ENCODE measurements at regions not wholly inside any gene's neighbourhood (a gene's known extent, or its start where the extent isn't known, plus 50 kb on each side); places are given as distances from the start of the nearest gene placed in this dataset.

DNA sequence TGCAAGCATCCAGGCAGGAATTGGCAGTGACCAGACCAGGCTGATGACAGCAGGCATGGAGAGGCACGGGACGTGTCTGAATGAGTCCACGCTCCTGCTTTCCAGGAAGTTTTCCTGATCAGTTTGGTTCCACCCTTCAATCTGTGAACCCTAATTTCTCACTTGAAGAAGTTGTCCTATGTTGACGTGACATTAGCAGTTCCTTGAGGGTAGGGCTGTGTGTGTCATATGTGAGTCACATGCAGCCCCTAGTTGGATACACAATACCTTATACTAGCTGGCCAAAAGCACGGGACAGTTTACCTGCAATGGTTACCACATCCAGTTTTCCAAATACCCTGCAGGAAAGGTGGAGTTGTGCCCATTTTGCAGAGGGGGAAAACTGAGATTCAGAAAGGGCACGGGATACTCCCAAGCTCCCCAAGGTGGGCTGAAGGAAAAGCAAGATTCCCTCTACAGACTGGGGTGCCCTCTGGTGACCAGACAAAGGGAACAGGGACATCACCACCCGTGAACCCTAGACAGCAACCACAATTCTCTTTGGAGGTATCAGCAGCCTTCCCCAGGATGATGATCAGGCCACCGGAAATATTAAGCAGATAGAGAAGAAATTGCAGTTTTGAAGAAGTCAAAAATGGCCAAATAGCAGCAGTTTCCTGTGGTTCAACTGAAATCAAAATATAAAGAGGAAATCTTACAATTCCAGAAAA lies 194.5 kb downstream of the PHETA1 start:
- peaks cover under 1% of the 10 kb centered on the region for H3K4me1 ChIP-seq (ENCODE audit: insufficient read depth, insufficient read length)
- TF ChIP-seq ZNF274 (IDR thresholded peaks at IDR 0.05; ENCODE audit: low read depth, low read length) = no peak
- no peak for TF ChIP-seq SUZ12 (IDR thresholded peaks at IDR 0.05; ENCODE audit: extremely low read depth, insufficient read depth, insufficient read length)
- TF ChIP-seq YY1 (IDR thresholded peaks at IDR 0.05; ENCODE audit: insufficient read depth, insufficient read length) = no peak
- H3K9me3 ChIP-seq (ENCODE audit: insufficient read depth, low read length) = no peaks in the 10 kb centered on the region
- H3K27me3 ChIP-seq (ENCODE audit: insufficient read depth, insufficient read length) = no peaks in the 10 kb centered on the region
- no peak overlapping the region for H3K4me3 ChIP-seq (ENCODE audit: insufficient read length, low read depth)
- no peaks in the 10 kb centered on the region for H3K36me3 ChIP-seq (ENCODE audit: insufficient read depth, insufficient read length, low read length)
- peak; percentile 11 for DNase-seq (ENCODE audit: low read depth, low spot score)
- H3K9ac ChIP-seq (ENCODE audit: insufficient read length, low read depth) = no peak overlapping the region

DNA sequence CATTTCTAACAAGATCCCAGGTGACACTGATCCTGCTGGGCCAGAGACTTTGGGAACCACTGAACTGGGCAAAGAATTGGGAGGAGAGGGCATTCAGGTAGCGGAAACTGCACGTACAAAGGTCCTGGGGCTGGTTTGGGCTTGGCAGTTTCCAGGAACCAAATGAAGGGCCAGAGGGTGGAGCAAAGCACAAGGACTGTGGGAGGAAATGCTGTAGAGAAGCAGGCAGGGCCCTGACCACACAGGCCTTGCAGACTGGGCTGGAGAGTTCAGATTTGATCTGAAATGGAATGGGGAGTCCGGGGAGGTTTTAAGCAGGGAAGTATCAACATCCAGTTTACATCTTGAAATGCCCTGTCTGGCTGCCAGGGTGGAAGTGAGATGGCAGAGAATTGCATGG lies 195.1 kb downstream of the PHETA1 start:
- Histone ChIP-seq H3K36me3 (ENCODE audit: insufficient read depth, insufficient read length, low read length) (no peaks in the 10 kb centered on the region), H3K9ac (ENCODE audit: insufficient read length, low read depth) (no peak overlapping the region), H3K4me1 (ENCODE audit: insufficient read depth, insufficient read length) (peaks cover 3% of the 10 kb centered on the region), H3K9me3 (ENCODE audit: insufficient read depth, low read length) (no peaks in the 10 kb centered on the region), H3K4me3 (ENCODE audit: insufficient read length, low read depth) (no peak overlapping the region), H3K27me3 (ENCODE audit: insufficient read depth, insufficient read length) (no peaks in the 10 kb centered on the region)
- TF ChIP-seq ZNF274 (IDR thresholded peaks at IDR 0.05; ENCODE audit: low read depth, low read length) (no peak), SUZ12 (IDR thresholded peaks at IDR 0.05; ENCODE audit: extremely low read depth, insufficient read depth, insufficient read length) (no peak), YY1 (IDR thresholded peaks at IDR 0.05; ENCODE audit: insufficient read depth, insufficient read length) (no peak)
- no peak for DNase-seq (ENCODE audit: low read depth, low spot score)

DNA sequence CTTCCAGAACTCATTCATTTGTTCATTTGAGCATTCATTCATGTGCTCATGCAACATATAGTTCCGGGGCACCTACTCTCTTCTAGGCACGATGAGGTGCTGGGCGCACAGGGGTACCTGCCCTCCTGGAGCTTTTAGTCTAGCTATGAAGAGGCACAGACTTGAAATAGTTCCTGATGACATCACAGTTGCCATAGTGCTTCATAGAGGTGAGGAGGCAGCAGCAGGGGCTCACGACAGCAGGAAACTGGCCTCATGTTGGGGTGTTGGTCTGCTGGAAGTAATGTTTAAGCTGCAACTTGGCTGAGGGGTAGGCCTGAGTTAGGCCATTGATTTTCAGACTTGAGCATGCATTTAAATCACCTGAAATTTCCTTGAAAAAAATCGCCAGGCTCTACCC lies 195.5 kb downstream of the PHETA1 start:
- Histone ChIP-seq H3K36me3 (ENCODE audit: insufficient read depth, insufficient read length, low read length) (no peaks in the 10 kb centered on the region), H3K27me3 (ENCODE audit: insufficient read depth, insufficient read length) (no peaks in the 10 kb centered on the region), H3K9me3 (ENCODE audit: insufficient read depth, low read length) (no peaks in the 10 kb centered on the region), H3K9ac (ENCODE audit: insufficient read length, low read depth) (no peak overlapping the region), H3K4me1 (ENCODE audit: insufficient read depth, insufficient read length) (peaks cover 3% of the 10 kb centered on the region), H3K4me3 (ENCODE audit: insufficient read length, low read depth) (no peak overlapping the region)
- no peak for DNase-seq (ENCODE audit: low read depth, low spot score)
- TF ChIP-seq ZNF274 (IDR thresholded peaks at IDR 0.05; ENCODE audit: low read depth, low read length) (no peak), YY1 (IDR thresholded peaks at IDR 0.05; ENCODE audit: insufficient read depth, insufficient read length) (no peak), SUZ12 (IDR thresholded peaks at IDR 0.05; ENCODE audit: extremely low read depth, insufficient read depth, insufficient read length) (no peak)

DNA sequence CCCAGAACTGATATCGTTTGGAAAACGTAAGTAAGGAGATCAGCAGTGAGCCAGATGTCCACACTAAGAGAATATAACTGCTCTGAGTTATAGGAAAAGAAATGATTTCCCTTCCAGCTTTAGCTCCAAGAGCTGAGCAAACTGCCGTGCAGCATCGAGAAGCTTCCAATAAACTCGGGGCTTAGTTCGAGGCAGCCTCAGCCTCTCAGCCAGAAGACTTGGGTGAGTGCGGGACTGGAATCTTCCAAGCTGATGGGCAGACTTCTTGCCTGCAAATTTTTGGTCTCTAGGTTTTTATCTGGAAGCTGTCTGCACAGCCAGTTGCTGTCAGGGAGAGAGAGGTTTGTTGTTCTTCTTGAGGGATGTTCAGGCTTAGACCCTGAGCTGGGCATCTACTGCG lies 196.1 kb downstream of the PHETA1 start:
- Histone ChIP-seq H3K9ac (ENCODE audit: insufficient read length, low read depth) (no peak overlapping the region), H3K4me3 (ENCODE audit: insufficient read length, low read depth) (no peak overlapping the region), H3K9me3 (ENCODE audit: insufficient read depth, low read length) (no peaks in the 10 kb centered on the region), H3K4me1 (ENCODE audit: insufficient read depth, insufficient read length) (peaks cover 3% of the 10 kb centered on the region), H3K27me3 (ENCODE audit: insufficient read depth, insufficient read length) (no peaks in the 10 kb centered on the region), H3K36me3 (ENCODE audit: insufficient read depth, insufficient read length, low read length) (no peaks in the 10 kb centered on the region)
- no peak for TF ChIP-seq YY1 (IDR thresholded peaks at IDR 0.05; ENCODE audit: insufficient read depth, insufficient read length)
- TF ChIP-seq ZNF274 (IDR thresholded peaks at IDR 0.05; ENCODE audit: low read depth, low read length) = no peak
- TF ChIP-seq SUZ12 (IDR thresholded peaks at IDR 0.05; ENCODE audit: extremely low read depth, insufficient read depth, insufficient read length) = no peak
- DNase-seq (ENCODE audit: low read depth, low spot score) = no peak

DNA sequence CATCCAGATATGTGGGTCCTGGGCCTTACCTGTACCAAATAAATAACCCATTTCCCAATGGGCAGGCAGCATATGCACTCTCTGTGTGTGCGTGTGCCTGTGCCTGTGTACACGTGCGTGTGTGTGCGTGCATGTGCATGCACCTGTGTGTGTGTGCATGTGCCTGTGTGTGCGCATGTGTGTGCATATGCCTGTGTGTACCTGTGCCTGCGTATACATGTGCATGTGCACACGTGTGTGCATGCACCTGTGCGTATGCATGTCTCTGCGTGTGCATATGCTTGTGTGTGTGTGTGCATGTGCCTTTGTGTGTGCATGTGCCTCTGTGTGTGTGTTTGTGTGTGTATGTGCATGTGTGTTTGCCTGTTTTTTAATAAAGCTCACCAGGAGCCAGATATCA lies 197.1 kb downstream of the PHETA1 start:
- no peaks in the 10 kb centered on the region for H3K36me3 ChIP-seq (ENCODE audit: insufficient read depth, insufficient read length, low read length)
- no peak overlapping the region for H3K4me3 ChIP-seq (ENCODE audit: insufficient read length, low read depth)
- no peak for TF ChIP-seq ZNF274 (IDR thresholded peaks at IDR 0.05; ENCODE audit: low read depth, low read length)
- no peak for TF ChIP-seq SUZ12 (IDR thresholded peaks at IDR 0.05; ENCODE audit: extremely low read depth, insufficient read depth, insufficient read length)
- no peak for TF ChIP-seq YY1 (IDR thresholded peaks at IDR 0.05; ENCODE audit: insufficient read depth, insufficient read length)
- H3K27me3 ChIP-seq (ENCODE audit: insufficient read depth, insufficient read length) = no peaks in the 10 kb centered on the region
- no peak overlapping the region for H3K9ac ChIP-seq (ENCODE audit: insufficient read length, low read depth)
- H3K4me1 ChIP-seq (ENCODE audit: insufficient read depth, insufficient read length) = peaks cover 3% of the 10 kb centered on the region
- DNase-seq (ENCODE audit: low read depth, low spot score) = no peak
- H3K9me3 ChIP-seq (ENCODE audit: insufficient read depth, low read length) = no peaks in the 10 kb centered on the region

DNA sequence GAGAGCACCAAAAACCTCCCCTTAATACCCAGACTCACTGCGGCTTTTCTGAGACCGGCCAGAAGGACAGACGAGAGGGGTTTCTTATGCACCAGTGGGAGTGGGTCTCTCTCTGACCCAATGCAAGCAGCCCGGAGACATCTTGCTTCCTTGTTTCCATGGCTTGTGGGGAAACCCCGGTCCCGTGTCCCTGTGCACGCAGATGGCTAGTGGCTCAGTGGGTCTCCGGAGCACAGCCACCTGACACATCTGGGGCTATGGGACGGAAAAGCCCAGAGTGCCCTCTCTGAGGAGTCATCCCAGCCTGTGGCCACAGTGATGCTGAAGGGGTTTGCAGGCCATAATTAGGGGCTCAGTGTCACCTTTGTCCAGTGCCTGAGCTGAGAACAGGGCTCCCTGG lies 197.6 kb downstream of the PHETA1 start:
- Histone ChIP-seq H3K36me3 (ENCODE audit: insufficient read depth, insufficient read length, low read length) (no peaks in the 10 kb centered on the region), H3K27me3 (ENCODE audit: insufficient read depth, insufficient read length) (no peaks in the 10 kb centered on the region), H3K4me1 (ENCODE audit: insufficient read depth, insufficient read length) (peaks cover 3% of the 10 kb centered on the region), H3K9ac (ENCODE audit: insufficient read length, low read depth) (no peak overlapping the region), H3K4me3 (ENCODE audit: insufficient read length, low read depth) (no peak overlapping the region), H3K9me3 (ENCODE audit: insufficient read depth, low read length) (no peaks in the 10 kb centered on the region)
- no peak for DNase-seq (ENCODE audit: low read depth, low spot score)
- TF ChIP-seq SUZ12 (IDR thresholded peaks at IDR 0.05; ENCODE audit: extremely low read depth, insufficient read depth, insufficient read length) (no peak), ZNF274 (IDR thresholded peaks at IDR 0.05; ENCODE audit: low read depth, low read length) (no peak), YY1 (IDR thresholded peaks at IDR 0.05; ENCODE audit: insufficient read depth, insufficient read length) (no peak)

DNA sequence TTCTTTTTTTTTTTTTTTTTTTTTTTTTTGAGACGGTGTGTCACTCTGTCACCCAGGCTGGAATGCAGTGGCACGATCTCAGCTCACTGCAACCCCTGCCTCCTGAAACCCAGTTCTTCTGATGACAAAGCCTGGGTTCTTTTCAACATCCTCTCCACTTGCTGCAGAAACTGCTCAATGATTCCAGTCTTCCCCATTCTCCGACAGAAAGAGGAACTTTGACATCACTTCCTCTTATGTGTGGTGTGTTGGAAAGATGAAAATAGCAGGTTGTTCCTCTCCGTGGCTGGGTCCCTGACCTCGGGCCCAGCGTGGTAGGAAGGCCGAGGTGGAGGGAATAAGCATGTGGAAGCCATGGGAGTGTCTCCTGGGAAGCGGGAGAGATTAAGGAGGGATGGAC lies 198.4 kb downstream of the PHETA1 start:
- no peaks in the 10 kb centered on the region for H3K9me3 ChIP-seq (ENCODE audit: insufficient read depth, low read length)
- H3K27me3 ChIP-seq (ENCODE audit: insufficient read depth, insufficient read length) = no peaks in the 10 kb centered on the region
- H3K4me3 ChIP-seq (ENCODE audit: insufficient read length, low read depth) = no peak overlapping the region
- H3K36me3 ChIP-seq (ENCODE audit: insufficient read depth, insufficient read length, low read length) = no peaks in the 10 kb centered on the region
- DNase-seq (ENCODE audit: low read depth, low spot score) = no peak
- no peak for TF ChIP-seq SUZ12 (IDR thresholded peaks at IDR 0.05; ENCODE audit: extremely low read depth, insufficient read depth, insufficient read length)
- TF ChIP-seq ZNF274 (IDR thresholded peaks at IDR 0.05; ENCODE audit: low read depth, low read length) = no peak
- no peak for TF ChIP-seq YY1 (IDR thresholded peaks at IDR 0.05; ENCODE audit: insufficient read depth, insufficient read length)
- H3K4me1 ChIP-seq (ENCODE audit: insufficient read depth, insufficient read length) = peaks cover 3% of the 10 kb centered on the region
- H3K9ac ChIP-seq (ENCODE audit: insufficient read length, low read depth) = no peak overlapping the region
